ENCODE measurements at regions not wholly inside any gene's neighbourhood (a gene's known extent, or its start where the extent isn't known, plus 50 kb on each side); places are given as distances from the start of the nearest gene placed in this dataset.
"Not testable (repeated sequence)": the region's sequence is repeated elsewhere in the genome, so short reads cannot be mapped to it uniquely, and the experiment has no call there.

GRCh38 chr22:19652316-19652715 lies 62.0 kb upstream of the SEPTIN5 start:
- DNase-seq: no peak
- Histone ChIP-seq H3K27me3 (ENCODE audit: control insufficient read depth, insufficient read depth, low read length) (no peaks in the 10 kb centered on the region), H3K4me3 (ENCODE audit: insufficient read depth, low read depth, low read length) (no peak overlapping the region), H3K36me3 (replicated peaks; ENCODE audit: control insufficient read depth, insufficient read depth, low read length) (no peaks in the 10 kb centered on the region)

- Histone ChIP-seq H3K4me3 (ENCODE audit: insufficient read depth, low read depth, low read length) (no peak overlapping the region), H3K27me3 (ENCODE audit: control insufficient read depth, insufficient read depth, low read length) (no peaks in the 10 kb centered on the region), H3K36me3 (replicated peaks; ENCODE audit: control insufficient read depth, insufficient read depth, low read length) (no peaks in the 10 kb centered on the region)
- no peak for DNase-seq
Measured at GRCh38 chr22:19654338-19654987, 59.8 kb upstream of the SEPTIN5 start.

GRCh38 chr22:19655399-19655798 lies 58.9 kb upstream of the SEPTIN5 start:
- DNase-seq: no peak
- no peaks in the 10 kb centered on the region for H3K36me3 ChIP-seq (replicated peaks; ENCODE audit: control insufficient read depth, insufficient read depth, low read length)
- no peak overlapping the region for H3K4me3 ChIP-seq (ENCODE audit: insufficient read depth, low read depth, low read length)
- no peaks in the 10 kb centered on the region for H3K27me3 ChIP-seq (ENCODE audit: control insufficient read depth, insufficient read depth, low read length)

- DNase-seq: no peak
- Histone ChIP-seq H3K36me3 (replicated peaks; ENCODE audit: control insufficient read depth, insufficient read depth, low read length) (no peaks in the 10 kb centered on the region), H3K27me3 (ENCODE audit: control insufficient read depth, insufficient read depth, low read length) (no peaks in the 10 kb centered on the region), H3K4me3 (ENCODE audit: insufficient read depth, low read depth, low read length) (no peak overlapping the region)
Measured at GRCh38 chr22:19656541-19657251, 57.6 kb upstream of the SEPTIN5 start.

GRCh38 chr22:19657252-19658056 lies 56.8 kb upstream of the SEPTIN5 start:
- Histone ChIP-seq H3K36me3 (replicated peaks; ENCODE audit: control insufficient read depth, insufficient read depth, low read length) (no peaks in the 10 kb centered on the region), H3K4me3 (ENCODE audit: insufficient read depth, low read depth, low read length) (no peak overlapping the region), H3K27me3 (ENCODE audit: control insufficient read depth, insufficient read depth, low read length) (no peaks in the 10 kb centered on the region)
- DNase-seq: no peak

- no peak for DNase-seq
- Histone ChIP-seq H3K36me3 (replicated peaks; ENCODE audit: control insufficient read depth, insufficient read depth, low read length) (no peaks in the 10 kb centered on the region), H3K27me3 (ENCODE audit: control insufficient read depth, insufficient read depth, low read length) (no peaks in the 10 kb centered on the region)
Measured at GRCh38 chr22:19658057-19658966, 56.0 kb upstream of the SEPTIN5 start.

GRCh38 chr22:19658967-19659804 lies 55.1 kb upstream of the SEPTIN5 start:
- H3K4me3 ChIP-seq (ENCODE audit: insufficient read depth, low read depth, low read length): no peak overlapping the region
- H3K36me3 ChIP-seq (replicated peaks; ENCODE audit: control insufficient read depth, insufficient read depth, low read length): no peaks in the 10 kb centered on the region
- H3K27me3 ChIP-seq (ENCODE audit: control insufficient read depth, insufficient read depth, low read length): no peaks in the 10 kb centered on the region
- DNase-seq: no peak

More at GRCh38 chr22:19658057-19658966, 56.0 kb upstream of the SEPTIN5 start:
- H3K4me3 ChIP-seq (ENCODE audit: insufficient read depth, low read depth, low read length): no peak overlapping the region

- H3K27me3 ChIP-seq (ENCODE audit: control insufficient read depth, insufficient read depth, low read length): no peaks in the 10 kb centered on the region
- H3K4me3 ChIP-seq (ENCODE audit: insufficient read depth, low read depth, low read length): no peak overlapping the region
- DNase-seq: no peak
- H3K36me3 ChIP-seq (replicated peaks; ENCODE audit: control insufficient read depth, insufficient read depth, low read length): no peaks in the 10 kb centered on the region
Measured at GRCh38 chr22:19659805-19660345, 54.4 kb upstream of the SEPTIN5 start.

GRCh38 chr22:19660583-19660982 lies 53.7 kb upstream of the SEPTIN5 start:
- not testable (repeated sequence) for H3K36me3 ChIP-seq (replicated peaks; ENCODE audit: control insufficient read depth, insufficient read depth, low read length); DNase-seq; H3K27me3 ChIP-seq (ENCODE audit: control insufficient read depth, insufficient read depth, low read length); H3K4me3 ChIP-seq (ENCODE audit: insufficient read depth, low read depth, low read length)

GRCh38 chr22:19661156-19661555 lies 53.1 kb upstream of the SEPTIN5 start:
- Histone ChIP-seq H3K36me3 (replicated peaks; ENCODE audit: control insufficient read depth, insufficient read depth, low read length) (no peaks in the 10 kb centered on the region), H3K4me3 (ENCODE audit: insufficient read depth, low read depth, low read length) (no peak overlapping the region), H3K27me3 (ENCODE audit: control insufficient read depth, insufficient read depth, low read length) (no peaks in the 10 kb centered on the region)
- DNase-seq: no peak

GRCh38 chr22:19662049-19662684 lies 52.1 kb upstream of the SEPTIN5 start:
- peak; percentile 62 for DNase-seq
- not testable (repeated sequence) for H3K4me3 ChIP-seq (ENCODE audit: insufficient read depth, low read depth, low read length); H3K27me3 ChIP-seq (ENCODE audit: control insufficient read depth, insufficient read depth, low read length); H3K36me3 ChIP-seq (replicated peaks; ENCODE audit: control insufficient read depth, insufficient read depth, low read length)

- Histone ChIP-seq H3K36me3 (replicated peaks; ENCODE audit: control insufficient read depth, insufficient read depth, low read length) (no peaks in the 10 kb centered on the region), H3K4me3 (ENCODE audit: insufficient read depth, low read depth, low read length) (no peak overlapping the region), H3K27me3 (ENCODE audit: control insufficient read depth, insufficient read depth, low read length) (no peaks in the 10 kb centered on the region)
- DNase-seq: no peak
Measured at GRCh38 chr22:19663286-19663815, 51.0 kb upstream of the SEPTIN5 start.
